Small intestine (tissue), 7 donors: ENCODE measurements at regions not wholly inside any gene's neighbourhood (a gene's known extent, or its start where the extent isn't known, plus 50 kb on each side); places are given as distances from the start of the nearest gene placed in this dataset.

Experiments
- DNase-seq, 2 donors: peaks; one replicate each; pipeline versions ENCODE4 v3.0.0 to v3.0.0-alpha.2; 2013
- FAIRE-seq: peaks from 2 replicates; lab custom pipeline; 2012; peaks lifted over from hg19 to GRCh38; lab: Jason Lieb, UNC
- H3K27ac ChIP-seq, 3 donors: one replicate each; pipeline ENCODE4 v1.5.1; 2013; ENCODE audit warnings: low read length in 2 of 3, mild to moderate bottlenecking in 2 of 3, control low read depth in 1 of 3, inconsistent platforms in 1 of 3, low read depth in 1 of 3, moderate library complexity in 1 of 3
- H3K27me3 ChIP-seq, 3 donors: one replicate each; pipeline ENCODE4 v1.6.1; 2013; ENCODE audit warnings: low read length in 3 of 3, inconsistent platforms in 1 of 3; ENCODE audit not compliant: control insufficient read depth in 3 of 3, insufficient read depth in 3 of 3
- H3K36me3 ChIP-seq, 3 donors: one replicate each; pipeline ENCODE4 v1.6.1; 2013; ENCODE audit warnings: low read length in 3 of 3, inconsistent platforms in 1 of 3, low read depth in 1 of 3, mild to moderate bottlenecking in 1 of 3, moderate library complexity in 1 of 3; ENCODE audit not compliant: control insufficient read depth in 3 of 3, insufficient read depth in 2 of 3
- H3K4me1 ChIP-seq, 3 donors: one replicate each; pipeline ENCODE4 v1.6.1; 2013; ENCODE audit warnings: low read length in 2 of 3, inconsistent platforms in 1 of 3, low read depth in 1 of 3, mild to moderate bottlenecking in 1 of 3, moderate library complexity in 1 of 3; ENCODE audit not compliant: control insufficient read depth in 3 of 3, insufficient read depth in 2 of 3
- H3K4me3 ChIP-seq, 3 donors: one replicate each; pipeline ENCODE4 v1.5.1; 2013; ENCODE audit warnings: low read length in 3 of 3, control low read depth in 1 of 3, inconsistent platforms in 1 of 3, low read depth in 1 of 3, mild to moderate bottlenecking in 1 of 3, moderate library complexity in 1 of 3
- H3K9me3 ChIP-seq, 2 donors: one replicate each; pipeline ENCODE4 v1.6.1; 2013; ENCODE audit warnings: low read depth in 1 of 2, low read length in 1 of 2; ENCODE audit not compliant: control insufficient read depth in 2 of 2, insufficient read depth in 1 of 2
- WGBS, 3 donors: extraction: QIAGEN DNeasy Blood & Tissue Kit; methylation state at CpG; one replicate each; pipeline ENCODE4 v1.1.7; 2013; 5-methylcytosine and 5-hydroxymethylcytosine counted together
- donor health status: healthy with polysubstance abuse.
- donor health status: control.
- donor health status: control.
- donor health status: Bipolar disorder and iron deficiency.
- donor health status: healthy.

GRCh38 chr3:1824359-1824758 lies 274.3 kb upstream of the CNTN4 start:
- 89 to 92% (median 89%) methylated on average over 1 of the region's 1 CpG for WGBS, 3 donors
- no peak for FAIRE-seq

GRCh38 chr3:1828519-1828918 lies 270.1 kb upstream of the CNTN4 start:
- Histone ChIP-seq H3K27me3 (no peaks in the 10 kb centered on the region), H3K36me3 (no peaks in the 10 kb centered on the region), H3K4me3 (no peak overlapping the region), H3K27ac (no peak overlapping the region), H3K4me1 (no peaks in the 10 kb centered on the region), H3K9me3 (no peaks in the 10 kb centered on the region)
- FAIRE-seq (no peak), DNase-seq (no peak)
- 91 to 100% (median 92%) methylated on average over 1 of the region's 1 CpG for WGBS, 3 donors

More at GRCh38 chr3:1824359-1824758, 274.3 kb upstream of the CNTN4 start:
- Histone ChIP-seq H3K9me3 (no peaks in the 10 kb centered on the region), H3K36me3 (no peaks in the 10 kb centered on the region), H3K4me1 (no peaks in the 10 kb centered on the region), H3K27ac (no peak overlapping the region), H3K4me3 (no peak overlapping the region), H3K27me3 (no peaks in the 10 kb centered on the region)
- no peak for DNase-seq

- DNase-seq, result no peak
- Histone ChIP-seq H3K27ac (no peak overlapping the region), H3K9me3 (no peaks in the 10 kb centered on the region), H3K4me3 (no peak overlapping the region), H3K4me1 (no peaks in the 10 kb centered on the region), H3K27me3 (no peaks in the 10 kb centered on the region), H3K36me3 (no peaks in the 10 kb centered on the region)
- WGBS, 3 donors, result 46 to 66% (median 56%) methylated on average over 3 of the region's 3 CpGs
- no peak for FAIRE-seq
Observed at GRCh38 chr3:1830851-1831250, 267.8 kb upstream of the CNTN4 start.

GRCh38 chr3:1832395-1832794 lies 266.3 kb upstream of the CNTN4 start:
- WGBS, 3 donors, result 85 to 88% (median 88%) methylated on average over 3 of the region's 3 CpGs
- Histone ChIP-seq H3K36me3 (no peaks in the 10 kb centered on the region), H3K27ac (no peak overlapping the region), H3K27me3 (no peaks in the 10 kb centered on the region), H3K9me3 (peaks cover 0 to 2% of the 10 kb centered on the region in 2 donors), H3K4me3 (no peak overlapping the region), H3K4me1 (no peaks in the 10 kb centered on the region)
- FAIRE-seq (no peak), DNase-seq (no peak)

- no peaks in the 10 kb centered on the region for H3K4me1 ChIP-seq
- WGBS, 3 donors, result 65 to 71% (median 66%) methylated on average over 6 of the region's 6 CpGs
- no peaks in the 10 kb centered on the region for H3K36me3 ChIP-seq
- H3K27me3 ChIP-seq, result no peaks in the 10 kb centered on the region
- FAIRE-seq, result no peak
- DNase-seq, result no peak
- H3K27ac ChIP-seq, result no peak overlapping the region
- H3K9me3 ChIP-seq, result no peaks in the 10 kb centered on the region
- no peak overlapping the region for H3K4me3 ChIP-seq
Observed at GRCh38 chr3:1843111-1843510, 255.6 kb upstream of the CNTN4 start.

- Histone ChIP-seq H3K27me3 (no peaks in the 10 kb centered on the region), H3K4me3 (no peak overlapping the region), H3K27ac (no peak overlapping the region), H3K9me3 (no peaks in the 10 kb centered on the region), H3K36me3 (no peaks in the 10 kb centered on the region), H3K4me1 (no peaks in the 10 kb centered on the region)
- DNase-seq (no peak), FAIRE-seq (no peak)
- WGBS, 3 donors, result 63 to 78% (median 65%) methylated on average over 3 of the region's 3 CpGs
Observed at GRCh38 chr3:1847571-1847970, 251.1 kb upstream of the CNTN4 start.

GRCh38 chr3:1848935-1849334 lies 249.7 kb upstream of the CNTN4 start:
- H3K36me3 ChIP-seq, result no peaks in the 10 kb centered on the region
- no peak overlapping the region for H3K27ac ChIP-seq
- no peak for DNase-seq
- H3K27me3 ChIP-seq, result no peaks in the 10 kb centered on the region
- 60 to 65% (median 61%) methylated on average over 2 of the region's 2 CpGs for WGBS, 3 donors
- no peaks in the 10 kb centered on the region for H3K9me3 ChIP-seq
- H3K4me3 ChIP-seq, result no peak overlapping the region
- H3K4me1 ChIP-seq, result no peaks in the 10 kb centered on the region
- no peak for FAIRE-seq

- no peak overlapping the region for H3K27ac ChIP-seq
- FAIRE-seq (no peak), DNase-seq (no peak)
- H3K9me3 ChIP-seq, result no peaks in the 10 kb centered on the region
- no peaks in the 10 kb centered on the region for H3K36me3 ChIP-seq
- no peaks in the 10 kb centered on the region for H3K4me1 ChIP-seq
- WGBS, 3 donors, result 58 to 76% (median 69%) methylated on average over 2 of the region's 2 CpGs
- H3K27me3 ChIP-seq, result no peaks in the 10 kb centered on the region
- H3K4me3 ChIP-seq, result no peak overlapping the region
Observed at GRCh38 chr3:1852950-1853349, 245.7 kb upstream of the CNTN4 start.

- Histone ChIP-seq H3K27ac (no peak overlapping the region), H3K9me3 (no peaks in the 10 kb centered on the region), H3K27me3 (no peaks in the 10 kb centered on the region), H3K4me3 (no peak overlapping the region), H3K4me1 (no peaks in the 10 kb centered on the region), H3K36me3 (no peaks in the 10 kb centered on the region)
- DNase-seq (no peak), FAIRE-seq (no peak)
- 73 to 81% (median 78%) methylated on average over 3 of the region's 3 CpGs for WGBS, 3 donors
Observed at GRCh38 chr3:1855841-1856240, 242.8 kb upstream of the CNTN4 start.
